Astrocyte of the spinal cord (primary cell): ENCODE measurements at regions not wholly inside any gene's neighbourhood (a gene's known extent, or its start where the extent isn't known, plus 50 kb on each side); places are given as distances from the start of the nearest gene placed in this dataset.

Experiments
- DNase-seq: peaks from one replicate; pipeline ENCODE4 v3.0.0; 2011; ENCODE audit warnings: low read depth, low spot score
- H3K4me3 ChIP-seq: 2 replicates; pipeline ENCODE4 v1.5.1; 2011; ENCODE audit warnings: low read depth, mild to moderate bottlenecking, low read length, moderate library complexity
- in situ Hi-C: cut with HindIII; loops from 2 replicates; pipeline ENCODE4 v1.10.0; 2017; ENCODE audit warnings: low sequenced_read_pairs
- TF ChIP-seq, protein P1 (sequence below): IDR thresholded peaks from 2 replicates; pipeline ENCODE4 v1.5.1; 2012; ENCODE audit warnings: low read depth, mild to moderate bottlenecking, low read length, inconsistent platforms

DNA sequence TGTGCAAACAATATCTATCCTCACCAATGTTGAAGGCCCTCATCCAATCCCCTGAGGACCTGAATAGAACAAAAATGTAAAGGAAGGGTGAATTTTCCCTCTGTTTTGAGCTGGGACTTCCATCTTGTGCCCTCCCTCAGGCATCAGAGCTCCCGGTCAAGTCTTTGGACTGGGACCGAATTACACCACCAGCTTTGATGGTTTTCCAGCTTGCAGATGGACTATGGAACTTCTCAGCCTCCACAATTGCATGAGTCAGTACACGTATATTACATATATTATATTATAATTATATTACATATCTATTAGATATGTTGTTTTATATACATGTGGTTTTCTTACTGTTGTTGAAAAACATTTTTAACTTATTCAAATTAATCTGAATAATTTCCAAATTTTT lies 496.4 kb downstream of the CMPK2 start:
- no peak for DNase-seq

GRCh38 chr2:6370753-6371551 lies 494.8 kb downstream of the CMPK2 start:
- TF ChIP-seq, protein P1, sequence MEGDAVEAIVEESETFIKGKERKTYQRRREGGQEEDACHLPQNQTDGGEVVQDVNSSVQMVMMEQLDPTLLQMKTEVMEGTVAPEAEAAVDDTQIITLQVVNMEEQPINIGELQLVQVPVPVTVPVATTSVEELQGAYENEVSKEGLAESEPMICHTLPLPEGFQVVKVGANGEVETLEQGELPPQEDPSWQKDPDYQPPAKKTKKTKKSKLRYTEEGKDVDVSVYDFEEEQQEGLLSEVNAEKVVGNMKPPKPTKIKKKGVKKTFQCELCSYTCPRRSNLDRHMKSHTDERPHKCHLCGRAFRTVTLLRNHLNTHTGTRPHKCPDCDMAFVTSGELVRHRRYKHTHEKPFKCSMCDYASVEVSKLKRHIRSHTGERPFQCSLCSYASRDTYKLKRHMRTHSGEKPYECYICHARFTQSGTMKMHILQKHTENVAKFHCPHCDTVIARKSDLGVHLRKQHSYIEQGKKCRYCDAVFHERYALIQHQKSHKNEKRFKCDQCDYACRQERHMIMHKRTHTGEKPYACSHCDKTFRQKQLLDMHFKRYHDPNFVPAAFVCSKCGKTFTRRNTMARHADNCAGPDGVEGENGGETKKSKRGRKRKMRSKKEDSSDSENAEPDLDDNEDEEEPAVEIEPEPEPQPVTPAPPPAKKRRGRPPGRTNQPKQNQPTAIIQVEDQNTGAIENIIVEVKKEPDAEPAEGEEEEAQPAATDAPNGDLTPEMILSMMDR = no peak
- H3K4me3 ChIP-seq = no peak overlapping the region
- in situ Hi-C loops = no loop called here
- peak; percentile 22 for DNase-seq

More for the DNA sequence above, 496.4 kb downstream of the CMPK2 start:
- no peak overlapping the region for H3K4me3 ChIP-seq
- TF ChIP-seq, protein P1 = no peak
- in situ Hi-C loops = no loop called here

DNA sequence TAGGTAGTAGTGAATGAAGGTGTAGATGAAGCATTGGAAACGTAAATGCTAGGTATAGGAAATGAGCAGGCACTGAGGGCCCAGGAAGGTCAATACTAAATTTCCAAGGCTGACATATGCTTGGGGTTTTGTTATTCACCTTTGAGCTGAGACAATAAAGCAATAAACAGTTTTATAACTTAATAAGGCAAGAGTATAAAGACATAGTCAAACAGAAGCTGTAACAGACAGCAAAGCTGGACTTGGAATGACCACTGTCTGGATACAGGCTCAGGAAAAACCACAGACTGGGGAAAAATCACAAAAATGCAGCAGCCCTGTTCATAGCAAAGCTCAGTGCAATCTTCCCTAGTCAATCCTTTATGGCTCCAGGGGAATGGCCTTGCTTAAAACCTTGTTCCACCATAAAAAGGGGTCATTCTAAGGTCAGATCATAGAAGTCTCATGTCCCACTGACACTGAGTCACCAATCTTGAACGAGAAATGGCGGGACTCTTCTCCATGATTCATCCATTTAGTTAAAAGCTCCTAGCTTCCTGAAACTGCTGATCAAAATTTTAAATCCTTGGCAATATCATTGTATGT lies 493.3 kb downstream of the CMPK2 start:
- DNase-seq = peak; percentile 85
- TF ChIP-seq, protein P1 = no peak
- no peak overlapping the region for H3K4me3 ChIP-seq
- in situ Hi-C loops = no loop called here

DNA sequence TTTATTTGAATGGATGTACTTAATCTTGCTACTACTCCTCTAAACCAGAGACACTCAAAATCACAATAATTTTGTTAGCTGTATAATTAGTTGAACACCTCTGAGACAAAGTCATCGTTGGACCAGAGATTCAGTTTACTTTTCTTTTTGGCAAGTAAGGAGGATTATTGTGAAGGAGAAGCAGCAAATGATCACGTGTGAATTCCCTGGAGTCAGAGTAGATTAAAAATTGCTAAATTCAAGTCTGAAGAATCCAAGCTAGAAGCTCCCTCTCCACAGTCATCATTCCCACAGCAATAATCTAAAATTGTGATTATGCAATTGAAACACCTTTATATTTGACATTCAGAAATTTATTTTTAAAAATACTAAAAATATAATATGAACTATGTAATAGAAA lies 484.4 kb downstream of the CMPK2 start:
- H3K4me3 ChIP-seq = no peak overlapping the region
- in situ Hi-C loops = no loop called here
- TF ChIP-seq, protein P1 = no peak
- DNase-seq = no peak

DNA sequence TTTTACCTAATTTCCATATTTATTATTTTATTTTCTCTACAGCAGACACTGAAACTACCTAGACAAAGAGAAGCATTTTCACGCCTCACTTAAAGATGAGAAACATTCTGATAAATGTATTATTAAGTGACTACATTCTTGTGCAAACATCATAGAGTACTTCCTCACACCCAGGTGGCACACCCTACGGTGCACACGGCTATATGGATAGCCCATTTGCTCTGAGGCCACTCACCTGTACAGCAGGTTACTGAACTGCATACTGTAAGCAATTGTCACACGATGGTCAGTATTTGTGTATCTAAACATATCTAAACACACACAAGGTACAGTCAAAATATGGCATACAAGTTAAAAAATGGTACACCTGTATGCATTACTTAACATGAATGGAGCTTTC lies 481.4 kb downstream of the CMPK2 start:
- in situ Hi-C loops = no loop called here
- TF ChIP-seq, protein P1 = no peak
- no peak for DNase-seq
- H3K4me3 ChIP-seq = no peak overlapping the region

DNA sequence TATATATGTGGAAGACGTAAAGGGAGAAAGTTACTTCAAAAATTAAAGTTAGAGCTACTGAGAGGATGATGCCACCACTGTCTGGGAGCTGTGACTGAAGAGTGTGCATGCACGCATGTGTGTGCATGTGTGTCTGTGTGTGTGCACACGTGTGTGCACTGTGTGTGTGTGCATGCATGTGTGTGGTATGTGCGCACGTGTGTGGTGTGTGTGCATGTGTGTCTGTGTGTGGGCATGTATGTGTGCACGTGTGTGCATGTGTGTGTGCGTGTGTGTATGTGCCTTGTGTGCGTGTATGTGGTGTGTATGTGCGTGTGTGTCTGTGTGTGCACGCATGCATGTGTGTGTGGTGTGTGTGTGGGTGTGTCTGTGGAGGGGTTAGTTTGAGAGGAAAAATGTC lies 473.4 kb downstream of the CMPK2 start:
- no peak overlapping the region for H3K4me3 ChIP-seq
- in situ Hi-C loops = no loop called here
- no peak for DNase-seq
- TF ChIP-seq, protein P1 = no peak
